ENCODE measurements at regions not wholly inside any gene's neighbourhood (a gene's known extent, or its start where the extent isn't known, plus 50 kb on each side); places are given as distances from the start of the nearest gene placed in this dataset.
"Not testable (repeated sequence)": the region's sequence is repeated elsewhere in the genome, so short reads cannot be mapped to it uniquely, and the experiment has no call there.

DNA sequence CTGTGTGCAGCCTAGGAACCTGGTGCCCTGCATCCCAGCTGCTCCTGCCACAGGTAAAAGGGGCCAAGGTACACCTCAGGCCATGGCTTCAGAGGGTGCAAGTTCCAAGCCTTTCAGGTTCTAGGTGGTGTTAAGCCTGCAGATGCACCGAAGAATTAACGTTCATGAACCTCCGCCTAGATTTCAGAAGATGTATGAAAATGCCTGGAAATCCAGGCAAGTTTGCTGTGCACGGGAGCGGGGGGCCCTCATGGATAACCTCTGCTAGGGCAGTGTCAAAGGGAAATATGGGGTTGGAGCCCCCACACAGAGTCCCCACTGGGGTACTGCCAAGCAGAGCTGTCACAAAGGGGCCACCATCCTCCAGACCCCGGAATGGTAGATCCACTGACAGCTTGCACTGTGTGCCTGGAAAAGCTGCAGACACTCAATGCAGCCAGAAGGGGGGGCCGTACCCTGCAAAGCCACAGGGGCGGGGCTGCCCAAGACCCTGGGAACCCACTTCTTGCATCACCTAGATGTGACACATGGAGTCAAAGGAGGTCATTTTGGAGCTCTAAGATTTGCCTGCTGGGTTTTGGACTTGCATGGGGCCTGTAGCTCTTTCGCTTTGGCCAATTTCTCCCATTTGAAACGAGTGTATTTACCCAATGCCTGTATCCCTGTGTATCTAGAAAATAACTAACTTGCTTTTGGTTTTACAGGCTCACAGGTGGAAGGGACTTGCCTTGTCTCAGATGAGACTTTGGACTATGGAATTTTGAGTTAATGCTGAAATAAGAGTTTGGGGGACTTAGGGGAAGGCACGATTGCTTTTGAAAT is 145.2 kb upstream of the C1QTNF3 start:
- not testable (repeated sequence) for H3K9ac ChIP-seq (ENCODE audit: low read length in 5 of 5); H3K27me3 ChIP-seq (ENCODE audit: control insufficient read depth in 5 of 5, insufficient read depth in 4 of 5, low read length in 5 of 5); H3K36me3 ChIP-seq (ENCODE audit: control insufficient read depth in 5 of 5, insufficient read depth in 5 of 5, low read length in 5 of 5); H3K9me3 ChIP-seq (ENCODE audit: control insufficient read depth in 5 of 5, low read length in 5 of 5); H3K4me3 ChIP-seq (ENCODE audit: low read depth in 1 of 5, low read length in 5 of 5); H3K27ac ChIP-seq (ENCODE audit: low read depth, low read length); H3K4me1 ChIP-seq (ENCODE audit: control insufficient read depth in 5 of 5, insufficient read depth in 5 of 5, low read length in 5 of 5)

- H3K4me3 ChIP-seq (ENCODE audit: low read depth in 1 of 5, low read length in 5 of 5) = not testable (repeated sequence)
Observed at GRCh38 chr5:34189246-34189645, 146.2 kb upstream of the C1QTNF3 start.

DNA sequence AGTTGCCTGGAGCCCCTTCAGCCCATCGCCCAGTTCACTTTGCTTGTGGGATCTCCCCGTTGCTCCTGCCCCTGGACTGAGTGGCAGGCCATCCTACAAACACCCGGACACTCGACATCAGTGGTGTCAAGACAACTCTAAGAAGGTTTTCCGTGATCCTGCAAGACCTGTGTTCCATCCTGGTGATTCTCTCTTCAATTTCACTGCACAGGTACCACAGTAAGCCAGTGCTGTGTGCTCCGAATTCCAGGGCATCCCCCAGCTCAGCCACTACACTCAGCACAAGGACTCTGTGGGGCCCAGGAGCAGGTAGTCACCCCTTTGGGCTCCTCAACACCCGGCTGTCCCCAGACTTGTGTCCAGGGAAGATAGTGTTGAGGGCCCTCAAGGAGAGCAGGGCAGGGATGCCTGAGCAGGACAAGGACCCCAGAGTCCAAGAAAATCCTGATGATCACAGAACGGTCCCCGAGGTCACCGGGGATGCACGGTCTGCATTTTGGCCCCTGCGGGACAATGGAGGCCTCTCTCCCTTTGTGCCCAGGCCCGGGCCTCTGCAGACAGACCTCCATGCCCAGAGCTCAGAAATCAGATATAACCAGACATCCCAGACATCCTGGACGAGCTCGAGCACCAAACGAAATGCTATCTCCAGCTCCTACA is 146.9 kb upstream of the C1QTNF3 start:
- H3K36me3 ChIP-seq (ENCODE audit: control insufficient read depth in 5 of 5, insufficient read depth in 5 of 5, low read length in 5 of 5); H3K4me1 ChIP-seq (ENCODE audit: control insufficient read depth in 5 of 5, insufficient read depth in 5 of 5, low read length in 5 of 5); H3K27ac ChIP-seq (ENCODE audit: low read depth, low read length); H3K9me3 ChIP-seq (ENCODE audit: control insufficient read depth in 5 of 5, low read length in 5 of 5); H3K4me3 ChIP-seq (ENCODE audit: low read depth in 1 of 5, low read length in 5 of 5); H3K9ac ChIP-seq (ENCODE audit: low read length in 5 of 5); H3K27me3 ChIP-seq (ENCODE audit: control insufficient read depth in 5 of 5, insufficient read depth in 4 of 5, low read length in 5 of 5): not testable (repeated sequence)

More at GRCh38 chr5:34189246-34189645, 146.2 kb upstream of the C1QTNF3 start:
- H3K9me3 ChIP-seq (ENCODE audit: control insufficient read depth in 5 of 5, low read length in 5 of 5); H3K36me3 ChIP-seq (ENCODE audit: control insufficient read depth in 5 of 5, insufficient read depth in 5 of 5, low read length in 5 of 5); H3K4me1 ChIP-seq (ENCODE audit: control insufficient read depth in 5 of 5, insufficient read depth in 5 of 5, low read length in 5 of 5); H3K27me3 ChIP-seq (ENCODE audit: control insufficient read depth in 5 of 5, insufficient read depth in 4 of 5, low read length in 5 of 5); H3K9ac ChIP-seq (ENCODE audit: low read length in 5 of 5); H3K27ac ChIP-seq (ENCODE audit: low read depth, low read length): not testable (repeated sequence)

GRCh38 chr5:34190466-34190865 is 147.5 kb upstream of the C1QTNF3 start:
- H3K27ac ChIP-seq (ENCODE audit: low read depth, low read length); H3K4me1 ChIP-seq (ENCODE audit: control insufficient read depth in 5 of 5, insufficient read depth in 5 of 5, low read length in 5 of 5): not testable (repeated sequence)

DNA sequence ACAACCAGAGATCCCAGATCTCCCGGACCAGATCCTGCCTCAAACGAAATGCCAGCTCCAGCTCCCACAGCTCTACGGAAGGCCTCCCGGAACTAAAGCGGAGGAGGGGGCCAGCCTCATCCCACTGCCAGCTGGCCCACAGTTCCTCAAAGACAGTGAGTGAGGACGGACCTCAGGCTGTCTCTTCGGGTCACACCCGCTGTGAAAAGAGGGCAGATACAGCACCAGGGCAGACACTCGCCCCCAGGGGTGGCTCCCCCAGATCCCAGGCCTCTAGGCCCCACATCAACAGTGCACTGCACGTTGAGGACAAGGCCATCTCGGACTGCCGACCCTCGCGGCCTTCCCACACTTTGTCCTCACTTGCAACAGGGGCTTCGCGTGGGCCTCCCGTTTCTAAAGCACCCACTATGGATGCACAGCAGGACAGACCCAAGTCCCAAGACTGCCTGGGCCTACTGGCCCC is 148.3 kb upstream of the C1QTNF3 start:
- not testable (repeated sequence) for H3K27me3 ChIP-seq (ENCODE audit: control insufficient read depth in 5 of 5, insufficient read depth in 4 of 5, low read length in 5 of 5); H3K27ac ChIP-seq (ENCODE audit: low read depth, low read length); H3K9ac ChIP-seq (ENCODE audit: low read length in 5 of 5); H3K9me3 ChIP-seq (ENCODE audit: control insufficient read depth in 5 of 5, low read length in 5 of 5); H3K4me1 ChIP-seq (ENCODE audit: control insufficient read depth in 5 of 5, insufficient read depth in 5 of 5, low read length in 5 of 5); H3K36me3 ChIP-seq (ENCODE audit: control insufficient read depth in 5 of 5, insufficient read depth in 5 of 5, low read length in 5 of 5); H3K4me3 ChIP-seq (ENCODE audit: low read depth in 1 of 5, low read length in 5 of 5)

More at GRCh38 chr5:34190466-34190865, 147.5 kb upstream of the C1QTNF3 start:
- H3K27me3 ChIP-seq (ENCODE audit: control insufficient read depth in 5 of 5, insufficient read depth in 4 of 5, low read length in 5 of 5); H3K4me3 ChIP-seq (ENCODE audit: low read depth in 1 of 5, low read length in 5 of 5); H3K9me3 ChIP-seq (ENCODE audit: control insufficient read depth in 5 of 5, low read length in 5 of 5); H3K36me3 ChIP-seq (ENCODE audit: control insufficient read depth in 5 of 5, insufficient read depth in 5 of 5, low read length in 5 of 5); H3K9ac ChIP-seq (ENCODE audit: low read length in 5 of 5): not testable (repeated sequence)

DNA sequence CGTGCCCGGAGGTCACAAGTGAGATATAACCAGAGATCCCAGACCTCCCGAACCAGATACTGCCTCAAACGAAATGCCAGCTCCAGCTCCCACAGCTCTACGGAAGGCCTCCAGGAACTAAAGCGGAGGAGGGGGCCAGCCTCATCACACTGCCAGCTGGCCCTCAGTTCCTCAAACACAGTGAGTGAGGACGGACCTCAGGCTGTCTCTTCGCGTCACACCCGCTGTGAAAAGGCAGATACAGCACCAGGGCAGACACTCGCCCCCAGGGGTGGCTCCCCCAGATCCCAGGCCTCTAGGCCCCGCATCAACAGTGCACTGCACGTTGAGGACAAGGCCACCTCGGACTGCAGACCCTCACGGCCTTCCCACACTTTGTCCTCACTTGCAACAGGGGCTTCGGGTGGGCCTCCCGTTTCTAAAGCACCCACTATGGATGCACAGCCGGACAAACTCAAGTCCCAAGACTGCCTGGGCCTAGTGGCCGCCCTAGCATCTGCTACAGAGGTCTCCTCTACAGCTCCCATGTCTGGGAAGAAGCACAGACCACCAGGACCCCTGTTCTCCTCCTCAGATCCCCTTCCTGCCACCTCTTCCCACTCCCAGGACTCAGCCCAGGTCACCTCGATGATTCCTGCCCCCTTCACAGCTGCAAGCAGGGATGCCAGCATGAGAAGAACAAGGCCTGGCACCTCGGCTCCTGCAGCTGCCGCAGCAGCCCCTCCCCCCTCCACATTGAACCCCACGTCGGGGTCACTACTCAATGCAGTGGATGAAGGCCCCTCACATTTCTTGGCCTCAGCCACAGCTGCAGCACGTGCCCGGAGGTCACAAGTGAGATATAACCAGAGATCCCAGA is 149.3 kb upstream of the C1QTNF3 start:
- H3K36me3 ChIP-seq (ENCODE audit: control insufficient read depth in 5 of 5, insufficient read depth in 5 of 5, low read length in 5 of 5); H3K9me3 ChIP-seq (ENCODE audit: control insufficient read depth in 5 of 5, low read length in 5 of 5); H3K4me3 ChIP-seq (ENCODE audit: low read depth in 1 of 5, low read length in 5 of 5); H3K4me1 ChIP-seq (ENCODE audit: control insufficient read depth in 5 of 5, insufficient read depth in 5 of 5, low read length in 5 of 5); H3K27ac ChIP-seq (ENCODE audit: low read depth, low read length); H3K9ac ChIP-seq (ENCODE audit: low read length in 5 of 5); H3K27me3 ChIP-seq (ENCODE audit: control insufficient read depth in 5 of 5, insufficient read depth in 4 of 5, low read length in 5 of 5): not testable (repeated sequence)

- not testable (repeated sequence) for H3K27ac ChIP-seq (ENCODE audit: low read depth, low read length); H3K4me3 ChIP-seq (ENCODE audit: low read depth in 1 of 5, low read length in 5 of 5); H3K9me3 ChIP-seq (ENCODE audit: control insufficient read depth in 5 of 5, low read length in 5 of 5); H3K9ac ChIP-seq (ENCODE audit: low read length in 5 of 5); H3K27me3 ChIP-seq (ENCODE audit: control insufficient read depth in 5 of 5, insufficient read depth in 4 of 5, low read length in 5 of 5); H3K4me1 ChIP-seq (ENCODE audit: control insufficient read depth in 5 of 5, insufficient read depth in 5 of 5, low read length in 5 of 5); H3K36me3 ChIP-seq (ENCODE audit: control insufficient read depth in 5 of 5, insufficient read depth in 5 of 5, low read length in 5 of 5)
Observed at GRCh38 chr5:34192923-34193262, 149.9 kb upstream of the C1QTNF3 start.

- not testable (repeated sequence) for H3K9ac ChIP-seq (ENCODE audit: low read length in 5 of 5); H3K4me1 ChIP-seq (ENCODE audit: control insufficient read depth in 5 of 5, insufficient read depth in 5 of 5, low read length in 5 of 5); H3K27ac ChIP-seq (ENCODE audit: low read depth, low read length); H3K4me3 ChIP-seq (ENCODE audit: low read depth in 1 of 5, low read length in 5 of 5); H3K36me3 ChIP-seq (ENCODE audit: control insufficient read depth in 5 of 5, insufficient read depth in 5 of 5, low read length in 5 of 5); H3K27me3 ChIP-seq (ENCODE audit: control insufficient read depth in 5 of 5, insufficient read depth in 4 of 5, low read length in 5 of 5); H3K9me3 ChIP-seq (ENCODE audit: control insufficient read depth in 5 of 5, low read length in 5 of 5)
Observed at GRCh38 chr5:34193297-34193696, 150.3 kb upstream of the C1QTNF3 start.

DNA sequence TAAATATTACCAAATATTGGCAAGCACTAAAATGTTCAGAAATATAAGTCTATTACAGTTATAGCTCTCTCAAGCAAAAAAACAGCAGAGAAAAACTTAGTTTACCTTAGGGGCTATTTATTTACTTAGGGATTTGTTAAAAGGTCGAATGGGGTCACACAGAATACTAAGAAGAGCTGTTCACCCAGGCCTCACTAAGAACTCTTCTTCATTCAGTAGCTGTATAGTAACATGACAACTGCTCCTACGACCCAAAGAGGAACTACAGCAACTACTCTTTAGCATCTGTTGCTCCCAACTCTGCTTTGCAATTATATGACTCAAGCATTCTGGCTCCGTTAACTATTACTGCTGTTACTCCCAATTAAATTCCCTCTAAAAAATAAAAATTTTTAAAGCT is 150.8 kb upstream of the C1QTNF3 start:
- H3K27ac ChIP-seq (ENCODE audit: low read depth, low read length); H3K9ac ChIP-seq (ENCODE audit: low read length in 5 of 5); H3K9me3 ChIP-seq (ENCODE audit: control insufficient read depth in 5 of 5, low read length in 5 of 5); H3K4me3 ChIP-seq (ENCODE audit: low read depth in 1 of 5, low read length in 5 of 5); H3K27me3 ChIP-seq (ENCODE audit: control insufficient read depth in 5 of 5, insufficient read depth in 4 of 5, low read length in 5 of 5); H3K36me3 ChIP-seq (ENCODE audit: control insufficient read depth in 5 of 5, insufficient read depth in 5 of 5, low read length in 5 of 5); H3K4me1 ChIP-seq (ENCODE audit: control insufficient read depth in 5 of 5, insufficient read depth in 5 of 5, low read length in 5 of 5): not testable (repeated sequence)

DNA sequence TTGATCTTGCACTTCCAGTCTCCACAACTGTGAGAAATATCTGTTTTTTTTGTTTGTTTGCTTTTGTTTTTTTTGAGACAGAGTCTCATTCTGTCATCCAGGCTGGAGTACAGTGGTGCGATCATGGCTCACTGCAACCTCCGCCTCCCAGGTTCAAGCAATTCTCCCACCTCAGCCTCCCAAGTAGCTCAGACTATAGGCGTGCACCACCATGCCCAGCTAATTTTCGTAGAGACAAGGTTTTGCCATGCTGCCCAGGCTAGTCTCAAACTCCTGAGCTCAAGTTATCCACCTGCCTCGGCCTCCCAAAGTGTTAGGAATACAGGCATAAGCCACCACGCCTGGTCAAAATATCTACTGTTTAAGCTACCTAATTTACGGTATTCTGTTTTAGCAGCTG is 153.1 kb upstream of the C1QTNF3 start:
- not testable (repeated sequence) for H3K9me3 ChIP-seq (ENCODE audit: control insufficient read depth in 5 of 5, low read length in 5 of 5); H3K4me1 ChIP-seq (ENCODE audit: control insufficient read depth in 5 of 5, insufficient read depth in 5 of 5, low read length in 5 of 5); H3K9ac ChIP-seq (ENCODE audit: low read length in 5 of 5); H3K27ac ChIP-seq (ENCODE audit: low read depth, low read length); H3K27me3 ChIP-seq (ENCODE audit: control insufficient read depth in 5 of 5, insufficient read depth in 4 of 5, low read length in 5 of 5); H3K4me3 ChIP-seq (ENCODE audit: low read depth in 1 of 5, low read length in 5 of 5); H3K36me3 ChIP-seq (ENCODE audit: control insufficient read depth in 5 of 5, insufficient read depth in 5 of 5, low read length in 5 of 5)
